CD4-positive, alpha-beta T cell (primary cell): ENCODE measurements at regions not wholly inside any gene's neighbourhood (a gene's known extent, or its start where the extent isn't known, plus 50 kb on each side); places are given as distances from the start of the nearest gene placed in this dataset.

Experiments used
- ATAC-seq: fragments of 200-7000 bp; cut with Tn5 transposase; one replicate; pipeline ENCODE4 v1.10.0; 2022; ENCODE audit warnings: mild to moderate bottlenecking; ENCODE audit not compliant: poor library complexity
- CTCF ChIA-PET: fragments of 350-600 bp; sonication (Branson Sonifier 250); formaldehyde crosslinking; loops from one replicate; lab custom pipeline; 2021; ENCODE audit warnings: antibody characterized with exemption, inconsistent platforms; lab: Charles Lee
- POLR2A ChIA-PET: fragments of 350-600 bp; sonication (Branson Sonifier 250); formaldehyde crosslinking; loops from one replicate; lab custom pipeline; 2021; ENCODE audit warnings: antibody characterized with exemption, inconsistent platforms; lab: Charles Lee
- DNase-seq, 14 experiments: peaks; one replicate each; pipeline ENCODE4 v3.0.0-alpha.2; 2013 to 2020; ENCODE audit warnings: mixed read lengths in 2 of 14
- H3K27ac ChIP-seq, 2 donors: one replicate each; pipeline versions ENCODE4 v1.5.1 to v1.7.0; 2013; ENCODE audit warnings: low read length in 2 of 2, low read depth in 1 of 2, mild to moderate bottlenecking in 1 of 2
- H3K27me3 ChIP-seq, 2 experiments: 1 replicate in 1 of 2; 2 replicates in 1 of 2; pipeline versions ENCODE4 v1.6.1 to v1.7.0; 2013; ENCODE audit warnings: low read length in 2 of 2, control low read depth in 1 of 2, mild to moderate bottlenecking in 1 of 2, moderate library complexity in 1 of 2; ENCODE audit not compliant: insufficient read depth in 2 of 2, control insufficient read depth in 1 of 2
- H3K36me3 ChIP-seq: one replicate; pipeline ENCODE4 v1.6.1; 2013; ENCODE audit warnings: low read length, control low read depth; ENCODE audit not compliant: insufficient read depth
- H3K4me1 ChIP-seq: one replicate; pipeline ENCODE4 v1.6.1; 2013; ENCODE audit warnings: low read length, control low read depth; ENCODE audit not compliant: insufficient read depth
- H3K4me3 ChIP-seq: one replicate; pipeline ENCODE4 v1.5.1; 2013; ENCODE audit warnings: mild to moderate bottlenecking, low read length, moderate library complexity
- H3K9me3 ChIP-seq, 2 experiments: 1 replicate in 1 of 2; 2 replicates in 1 of 2; pipeline versions ENCODE4 v1.6.1 to v1.7.0; 2013; ENCODE audit warnings: low read length in 2 of 2, mild to moderate bottlenecking in 2 of 2, control low read depth in 1 of 2, moderate library complexity in 1 of 2; ENCODE audit not compliant: control insufficient read depth in 1 of 2, insufficient read depth in 1 of 2
- H3K27ac Mint-ChIP-seq: one replicate; pipeline ENCODE4 v1.8.0; 2020; ENCODE audit warnings: mixed read lengths
- H3K27me3 Mint-ChIP-seq: one replicate; pipeline ENCODE4 v1.8.0; 2021; ENCODE audit warnings: mixed read lengths
- H3K36me3 Mint-ChIP-seq: one replicate; pipeline ENCODE4 v1.8.0; 2021; ENCODE audit warnings: low read depth, mixed read lengths
- H3K4me1 Mint-ChIP-seq: one replicate; pipeline ENCODE4 v1.8.0; 2021; ENCODE audit warnings: low read depth, mixed read lengths
- H3K4me3 Mint-ChIP-seq: one replicate; pipeline ENCODE4 v1.8.0; 2020; ENCODE audit warnings: mild to moderate bottlenecking, mixed read lengths
- H3K9me3 Mint-ChIP-seq: one replicate; pipeline ENCODE4 v1.8.0; 2020; ENCODE audit warnings: mixed read lengths
- CTCF ChIP-seq: fragments of 200-600 bp; IDR thresholded peaks from one replicate; pipeline ENCODE4 v1.8.0; 2022; ENCODE audit warnings: antibody characterized with exemption, mild to moderate bottlenecking
- intact Hi-C, 2 experiments: fragments of 100-400 bp; cut with DNase I in 1 of 2; cut with micrococcal nuclease in 1 of 2; formaldehyde crosslinking; loops; one replicate each; pipeline versions ENCODE4 v1.15.1 to v1.9.0; 2023 to 2025; cut with DNase I, micrococcal nuclease

- H3K27ac ChIP-seq = no peak overlapping the region
- intact Hi-C loops = no loop called here
- H3K36me3 Mint-ChIP-seq = no peaks in the 10 kb centered on the region
- no peaks in the 10 kb centered on the region for H3K27me3 ChIP-seq
- no peaks in the 10 kb centered on the region for H3K4me1 ChIP-seq
- H3K36me3 ChIP-seq = no peaks in the 10 kb centered on the region
- no peak overlapping the region for H3K4me3 ChIP-seq
- POLR2A ChIA-PET = no interaction called here
- CTCF ChIA-PET = no interaction called here
- H3K27me3 Mint-ChIP-seq = peaks cover 18% of the 10 kb centered on the region
- no peak for TF ChIP-seq CTCF
- no peaks in the 10 kb centered on the region for H3K4me1 Mint-ChIP-seq
- peaks cover 0 to 5% of the 10 kb centered on the region in 2 experiments for H3K9me3 ChIP-seq
- no peaks in the 10 kb centered on the region for H3K9me3 Mint-ChIP-seq
- no peak overlapping the region for H3K4me3 Mint-ChIP-seq
- DNase-seq = peak in 3 of 14 experiments; percentile 21 to 40 (median 29)
- no peak for ATAC-seq
- H3K27ac Mint-ChIP-seq = no peak overlapping the region
These were observed 150.4 kb upstream of the PRPS1L1 start for GRCh38 chr7:18177815-18178660.

GRCh38 chr7:18179093-18179492 is 151.4 kb upstream of the PRPS1L1 start:
- H3K4me1 ChIP-seq = no peaks in the 10 kb centered on the region
- ATAC-seq (no peak), DNase-seq (no peak)
- H3K4me1 Mint-ChIP-seq = no peaks in the 10 kb centered on the region
- H3K4me3 ChIP-seq = no peak overlapping the region
- H3K27me3 Mint-ChIP-seq = peaks cover 18% of the 10 kb centered on the region
- no peak overlapping the region for H3K27ac Mint-ChIP-seq
- POLR2A ChIA-PET = no interaction called here
- CTCF ChIA-PET = interaction anchor here (0.6 kb wide), 1 partner anchor 675 kb away, joined by 6 read pairs; no protein-coding TSS in a partner anchor
- H3K4me3 Mint-ChIP-seq = no peak overlapping the region
- no peaks in the 10 kb centered on the region for H3K27me3 ChIP-seq
- H3K36me3 ChIP-seq = no peaks in the 10 kb centered on the region
- no peak overlapping the region for H3K27ac ChIP-seq
- intact Hi-C loops = no loop called here
- no peaks in the 10 kb centered on the region for H3K9me3 Mint-ChIP-seq
- H3K9me3 ChIP-seq = peaks cover 0 to 5% of the 10 kb centered on the region in 2 experiments
- TF ChIP-seq CTCF = no peak
- no peaks in the 10 kb centered on the region for H3K36me3 Mint-ChIP-seq

GRCh38 chr7:18180685-18181084 is 153.0 kb upstream of the PRPS1L1 start:
- no peak overlapping the region for H3K4me3 Mint-ChIP-seq
- DNase-seq (no peak), ATAC-seq (no peak)
- intact Hi-C loops = no loop called here
- no peak for TF ChIP-seq CTCF
- Histone ChIP-seq H3K27ac (no peak overlapping the region), H3K4me3 (no peak overlapping the region), H3K4me1 (no peaks in the 10 kb centered on the region), H3K36me3 (no peaks in the 10 kb centered on the region), H3K9me3 (no peaks in the 10 kb centered on the region), H3K27me3 (no peaks in the 10 kb centered on the region)
- H3K27me3 Mint-ChIP-seq = peaks cover 18% of the 10 kb centered on the region
- no peaks in the 10 kb centered on the region for H3K4me1 Mint-ChIP-seq
- POLR2A ChIA-PET = no interaction called here
- H3K27ac Mint-ChIP-seq = no peak overlapping the region
- no peaks in the 10 kb centered on the region for H3K36me3 Mint-ChIP-seq
- H3K9me3 Mint-ChIP-seq = no peaks in the 10 kb centered on the region
- CTCF ChIA-PET = no interaction called here
